Right cardiac atrium (tissue), 5 donors: ENCODE measurements at regions not wholly inside any gene's neighbourhood (a gene's known extent, or its start where the extent isn't known, plus 50 kb on each side); places are given as distances from the start of the nearest gene placed in this dataset.

Source experiments
- ATAC-seq, 2 donors: fragments of 200-7000 bp; cut with Tn5 transposase; one replicate each; pipeline versions ENCODE4 v1.8.0 to v1.9.1; 2020; ENCODE audit warnings: moderate library complexity in 2 of 2, mild to moderate bottlenecking in 1 of 2
- DNase-seq, 3 donors: peaks; one replicate each; pipeline ENCODE4 v3.0.0-alpha.2; 2020
- H3K27ac ChIP-seq: one replicate; pipeline ENCODE4 v1.5.1; 2013; ENCODE audit warnings: mild to moderate bottlenecking, low read length, control low read depth, moderate library complexity
- H3K27me3 ChIP-seq: one replicate; pipeline ENCODE4 v1.6.1; 2013; ENCODE audit not compliant: control insufficient read depth, insufficient read depth
- H3K4me1 ChIP-seq: one replicate; pipeline ENCODE4 v1.6.1; 2013; ENCODE audit warnings: low read length; ENCODE audit not compliant: control insufficient read depth, insufficient read depth
- H3K4me3 ChIP-seq: one replicate; pipeline ENCODE4 v1.5.1; 2013; ENCODE audit warnings: low read length, control low read depth
- H3K9me3 ChIP-seq: one replicate; pipeline ENCODE4 v1.6.1; 2013; ENCODE audit warnings: low read length; ENCODE audit not compliant: control insufficient read depth
- WGBS: extraction: QIAGEN DNeasy Blood & Tissue Kit; methylation state at CpG from one replicate; pipeline ENCODE4 v1.1.7; 2013; 5-methylcytosine and 5-hydroxymethylcytosine counted together
- intact Hi-C, 4 donors: fragments of 100-400 bp; cut with DNase I; formaldehyde crosslinking; loops; one replicate each; pipeline versions ENCODE4 v1.11.0 to v1.14.0; 2022 to 2023
- donor health status: healthy with polysubstance abuse.
- donor health status: DM: no; HTN: yes; CAD: no.
- donor health status: DM: no; HTN: no; CAD: no.
- donor health status: DM: no; HTN: yes; CAD: no; lungs with severe emphysema.
- donor health status: DM: yes; HTN: yes; CAD: no.

- no peak overlapping the region for H3K27ac ChIP-seq
- 67% methylated on average over 3 of the region's 3 CpGs for WGBS
- ATAC-seq, result no peak
- H3K27me3 ChIP-seq, result no peaks in the 10 kb centered on the region
- H3K9me3 ChIP-seq, result no peaks in the 10 kb centered on the region
- no peak for DNase-seq
- intact Hi-C loops, result no loop called here
- no peaks in the 10 kb centered on the region for H3K4me1 ChIP-seq
- no peak overlapping the region for H3K4me3 ChIP-seq
Observed at GRCh38 chr7:38002689-38003088, 82.2 kb downstream of the EPDR1 start.

GRCh38 chr7:38006559-38006958 lies 86.1 kb downstream of the EPDR1 start:
- WGBS, result 92% methylated on average over 2 of the region's 2 CpGs
- H3K4me1 ChIP-seq, result no peaks in the 10 kb centered on the region
- intact Hi-C loops, result no loop called here
- DNase-seq (no peak), ATAC-seq (no peak)
- no peak overlapping the region for H3K27ac ChIP-seq
- H3K4me3 ChIP-seq, result no peak overlapping the region
- H3K27me3 ChIP-seq, result no peaks in the 10 kb centered on the region
- no peaks in the 10 kb centered on the region for H3K9me3 ChIP-seq

- H3K4me3 ChIP-seq, result no peak overlapping the region
- intact Hi-C loops, result no loop called here
- H3K27me3 ChIP-seq, result no peaks in the 10 kb centered on the region
- H3K4me1 ChIP-seq, result no peaks in the 10 kb centered on the region
- no peaks in the 10 kb centered on the region for H3K9me3 ChIP-seq
- ATAC-seq, result no peak
- no peak overlapping the region for H3K27ac ChIP-seq
- DNase-seq, result no peak
Observed at GRCh38 chr7:38007096-38007495, 86.7 kb downstream of the EPDR1 start.

- Histone ChIP-seq H3K27me3 (no peaks in the 10 kb centered on the region), H3K4me1 (no peaks in the 10 kb centered on the region), H3K27ac (no peak overlapping the region), H3K4me3 (no peak overlapping the region), H3K9me3 (no peaks in the 10 kb centered on the region)
- ATAC-seq (no peak), DNase-seq (no peak)
- 70% methylated on average over 3 of the region's 3 CpGs for WGBS
- intact Hi-C loops, result no loop called here
Observed at GRCh38 chr7:38013246-38013645, 92.8 kb downstream of the EPDR1 start.

- H3K9me3 ChIP-seq, result no peaks in the 10 kb centered on the region
- WGBS, result 80% methylated on average over 3 of the region's 3 CpGs
- H3K27me3 ChIP-seq, result no peaks in the 10 kb centered on the region
- no peak for ATAC-seq
- no peak for DNase-seq
- H3K27ac ChIP-seq, result no peak overlapping the region
- intact Hi-C loops, result no loop called here
- no peaks in the 10 kb centered on the region for H3K4me1 ChIP-seq
- no peak overlapping the region for H3K4me3 ChIP-seq
Observed at GRCh38 chr7:38016567-38016966, 96.1 kb downstream of the EPDR1 start.

- no peaks in the 10 kb centered on the region for H3K9me3 ChIP-seq
- 83% methylated on average over 1 of the region's 1 CpG for whole genome bisulfite sequencing
- H3K4me1 ChIP-seq, result no peaks in the 10 kb centered on the region
- no peaks in the 10 kb centered on the region for H3K27me3 ChIP-seq
- DNase-seq (no peak), ATAC-seq (no peak)
- no peak overlapping the region for H3K4me3 ChIP-seq
- H3K27ac ChIP-seq, result no peak overlapping the region
- intact Hi-C loops, result no loop called here
Observed at GRCh38 chr7:38017320-38017719, 96.9 kb downstream of the EPDR1 start.

GRCh38 chr7:38020121-38020785 lies 99.8 kb downstream of the EPDR1 start:
- Histone ChIP-seq H3K4me1 (no peaks in the 10 kb centered on the region), H3K27ac (no peak overlapping the region), H3K27me3 (no peaks in the 10 kb centered on the region), H3K4me3 (no peak overlapping the region), H3K9me3 (no peaks in the 10 kb centered on the region)
- DNase-seq (peak in 1 of 3 donors; percentile 8), ATAC-seq (peak in 1 of 2 donors; percentile 58)
- intact Hi-C loops, result no loop called here
- 62% methylated on average over 6 of the region's 6 CpGs for WGBS

- no peaks in the 10 kb centered on the region for H3K9me3 ChIP-seq
- ATAC-seq (no peak), DNase-seq (no peak)
- intact Hi-C loops, result no loop called here
- H3K4me3 ChIP-seq, result no peak overlapping the region
- H3K27me3 ChIP-seq, result no peaks in the 10 kb centered on the region
- H3K4me1 ChIP-seq, result no peaks in the 10 kb centered on the region
- WGBS, result 94% methylated on average over 3 of the region's 3 CpGs
- H3K27ac ChIP-seq, result no peak overlapping the region
Observed at GRCh38 chr7:38021892-38022291, 101.5 kb downstream of the EPDR1 start.

- Histone ChIP-seq H3K4me3 (no peak overlapping the region), H3K27me3 (no peaks in the 10 kb centered on the region), H3K4me1 (no peaks in the 10 kb centered on the region), H3K9me3 (no peaks in the 10 kb centered on the region), H3K27ac (no peak overlapping the region)
- 93% methylated on average over 1 of the region's 1 CpG for WGBS
- intact Hi-C loops, result no loop called here
- ATAC-seq, result no peak
- no peak for DNase-seq
Observed at GRCh38 chr7:38025815-38026214, 105.4 kb downstream of the EPDR1 start.

GRCh38 chr7:38027884-38028455 lies 107.5 kb downstream of the EPDR1 start:
- no peak for DNase-seq
- H3K4me1 ChIP-seq, result no peaks in the 10 kb centered on the region
- no peaks in the 10 kb centered on the region for H3K27me3 ChIP-seq
- 71% methylated on average over 4 of the region's 4 CpGs for WGBS
- H3K27ac ChIP-seq, result no peak overlapping the region
- intact Hi-C loops, result no loop called here
- H3K9me3 ChIP-seq, result no peaks in the 10 kb centered on the region
- no peak overlapping the region for H3K4me3 ChIP-seq
- no peak for ATAC-seq

- H3K4me1 ChIP-seq, result no peaks in the 10 kb centered on the region
- H3K9me3 ChIP-seq, result no peaks in the 10 kb centered on the region
- WGBS, result 83% methylated on average over 5 of the region's 5 CpGs
- no peak for DNase-seq
- no peak for ATAC-seq
- no peaks in the 10 kb centered on the region for H3K27me3 ChIP-seq
- intact Hi-C loops, result no loop called here
- no peak overlapping the region for H3K27ac ChIP-seq
- H3K4me3 ChIP-seq, result no peak overlapping the region
Observed at GRCh38 chr7:38034062-38034908, 113.8 kb downstream of the EPDR1 start.
